ENCODE measurements at regions not wholly inside any gene's neighbourhood (a gene's known extent, or its start where the extent isn't known, plus 50 kb on each side); places are given as distances from the start of the nearest gene placed in this dataset.

- Histone ChIP-seq H3K27ac (ENCODE audit: low read length) (no peak overlapping the region), H3K27me3 (ENCODE audit: low read depth, low read length) (no peaks in the 10 kb centered on the region), H3K4me2 (ENCODE audit: low read length) (no peak overlapping the region), H3K4me1 (ENCODE audit: low read length) (no peaks in the 10 kb centered on the region), H3K9ac (ENCODE audit: low read length) (no peak overlapping the region), H3K79me2 (ENCODE audit: low read length) (no peaks in the 10 kb centered on the region), H3K4me3 (ENCODE audit: low read length) (no peak overlapping the region), H2AFZ (ENCODE audit: low read depth, low read length) (no peak overlapping the region), H4K20me1 (ENCODE audit: insufficient read depth, low read length) (no peaks in the 10 kb centered on the region), H3K9me3 (ENCODE audit: insufficient read depth, low read length) (no peaks in the 10 kb centered on the region), H3K36me3 (replicated peaks; ENCODE audit: low read depth, low read length) (no peaks in the 10 kb centered on the region)
- no peak for TF ChIP-seq EZH2phosphoT487 (IDR thresholded peaks at IDR 0.05; ENCODE audit: low read depth)
- no peak for TF ChIP-seq CTCF (IDR thresholded peaks at IDR 0.05; ENCODE audit: low read depth, low read length)
Observed at GRCh38 chr21:21731626-21732025, 733.4 kb downstream of the NCAM2 start.

GRCh38 chr21:21734088-21734487 is 735.9 kb downstream of the NCAM2 start:
- H2AFZ ChIP-seq (ENCODE audit: low read depth, low read length) = no peak overlapping the region
- no peak overlapping the region for H3K27ac ChIP-seq (ENCODE audit: low read length)
- H3K36me3 ChIP-seq (replicated peaks; ENCODE audit: low read depth, low read length) = no peaks in the 10 kb centered on the region
- no peaks in the 10 kb centered on the region for H3K9me3 ChIP-seq (ENCODE audit: insufficient read depth, low read length)
- no peak for TF ChIP-seq CTCF (IDR thresholded peaks at IDR 0.05; ENCODE audit: low read depth, low read length)
- H3K4me2 ChIP-seq (ENCODE audit: low read length) = no peak overlapping the region
- H3K27me3 ChIP-seq (ENCODE audit: low read depth, low read length) = no peaks in the 10 kb centered on the region
- no peak overlapping the region for H3K9ac ChIP-seq (ENCODE audit: low read length)
- H3K79me2 ChIP-seq (ENCODE audit: low read length) = no peaks in the 10 kb centered on the region
- no peak overlapping the region for H3K4me3 ChIP-seq (ENCODE audit: low read length)
- no peaks in the 10 kb centered on the region for H3K4me1 ChIP-seq (ENCODE audit: low read length)
- H4K20me1 ChIP-seq (ENCODE audit: insufficient read depth, low read length) = no peaks in the 10 kb centered on the region

GRCh38 chr21:21737186-21737585 is 739.0 kb downstream of the NCAM2 start:
- H3K9me3 ChIP-seq (ENCODE audit: insufficient read depth, low read length) = no peaks in the 10 kb centered on the region
- H3K27ac ChIP-seq (ENCODE audit: low read length) = no peak overlapping the region
- no peak overlapping the region for H3K4me3 ChIP-seq (ENCODE audit: low read length)
- no peak overlapping the region for H3K4me2 ChIP-seq (ENCODE audit: low read length)
- no peaks in the 10 kb centered on the region for H3K36me3 ChIP-seq (replicated peaks; ENCODE audit: low read depth, low read length)
- H4K20me1 ChIP-seq (ENCODE audit: insufficient read depth, low read length) = no peaks in the 10 kb centered on the region
- H3K9ac ChIP-seq (ENCODE audit: low read length) = no peak overlapping the region
- TF ChIP-seq EZH2phosphoT487 (IDR thresholded peaks at IDR 0.05; ENCODE audit: low read depth) (no peak), CTCF (IDR thresholded peaks at IDR 0.05; ENCODE audit: low read depth, low read length) (no peak)
- no peaks in the 10 kb centered on the region for H3K27me3 ChIP-seq (ENCODE audit: low read depth, low read length)
- no peak overlapping the region for H2AFZ ChIP-seq (ENCODE audit: low read depth, low read length)
- H3K79me2 ChIP-seq (ENCODE audit: low read length) = no peaks in the 10 kb centered on the region
- H3K4me1 ChIP-seq (ENCODE audit: low read length) = no peaks in the 10 kb centered on the region

GRCh38 chr21:21740207-21740606 is 742.0 kb downstream of the NCAM2 start:
- H3K9ac ChIP-seq (ENCODE audit: low read length) = no peak overlapping the region
- no peak for TF ChIP-seq CTCF (IDR thresholded peaks at IDR 0.05; ENCODE audit: low read depth, low read length)
- TF ChIP-seq EZH2phosphoT487 (IDR thresholded peaks at IDR 0.05; ENCODE audit: low read depth) = no peak
- no peaks in the 10 kb centered on the region for H3K4me1 ChIP-seq (ENCODE audit: low read length)
- H3K79me2 ChIP-seq (ENCODE audit: low read length) = no peaks in the 10 kb centered on the region
- no peak overlapping the region for H3K27ac ChIP-seq (ENCODE audit: low read length)
- no peak overlapping the region for H2AFZ ChIP-seq (ENCODE audit: low read depth, low read length)
- no peaks in the 10 kb centered on the region for H4K20me1 ChIP-seq (ENCODE audit: insufficient read depth, low read length)
- H3K9me3 ChIP-seq (ENCODE audit: insufficient read depth, low read length) = no peaks in the 10 kb centered on the region
- no peak overlapping the region for H3K4me3 ChIP-seq (ENCODE audit: low read length)
- H3K36me3 ChIP-seq (replicated peaks; ENCODE audit: low read depth, low read length) = no peaks in the 10 kb centered on the region
- no peak overlapping the region for H3K4me2 ChIP-seq (ENCODE audit: low read length)
- no peaks in the 10 kb centered on the region for H3K27me3 ChIP-seq (ENCODE audit: low read depth, low read length)

Data from OCI-LY3 (cell line).